KMS-11 (cell line): ENCODE measurements at regions not wholly inside any gene's neighbourhood (a gene's known extent, or its start where the extent isn't known, plus 50 kb on each side); places are given as distances from the start of the nearest gene placed in this dataset.
"Not testable (repeated sequence)": the region's sequence is repeated elsewhere in the genome, so short reads cannot be mapped to it uniquely, and the experiment has no call there.

Source experiments
- H2AFZ ChIP-seq: fragments of 200-600 bp; sonication (generic); 2 replicates; pipeline ENCODE4 v1.6.1; 2016; ENCODE audit warnings: antibody characterized with exemption, mixed run types, low read depth
- H3K27ac ChIP-seq: fragments of 200-600 bp; sonication (generic); 2 replicates; pipeline ENCODE4 v1.6.1; 2016; ENCODE audit warnings: mild to moderate bottlenecking, mixed run types
- H3K27me3 ChIP-seq: fragments of 200-600 bp; sonication (generic); 2 replicates; pipeline ENCODE4 v1.6.1; 2017; ENCODE audit warnings: mild to moderate bottlenecking, low read depth, mixed run types, moderate library complexity; ENCODE audit not compliant: insufficient read depth
- H3K36me3 ChIP-seq: fragments of 200-600 bp; sonication (generic); 2 replicates; pipeline ENCODE4 v1.6.1; 2017; ENCODE audit warnings: mild to moderate bottlenecking, mixed run types; ENCODE audit not compliant: insufficient read depth
- H3K4me1 ChIP-seq: fragments of 200-600 bp; sonication (generic); 2 replicates; pipeline ENCODE4 v1.6.1; 2016; ENCODE audit warnings: mild to moderate bottlenecking, low read depth, mixed run types; ENCODE audit not compliant: poor library complexity, severe bottlenecking
- H3K4me2 ChIP-seq: fragments of 200-600 bp; sonication (generic); 2 replicates; pipeline ENCODE4 v1.7.0; 2016; ENCODE audit warnings: mild to moderate bottlenecking, mixed run types
- H3K4me3 ChIP-seq: fragments of 200-600 bp; sonication (generic); IDR thresholded peaks from 2 replicates; pipeline ENCODE4 v1.6.1; 2017; ENCODE audit warnings: low read depth, low read length, mixed read lengths; ENCODE audit not compliant: insufficient read depth
- H3K79me2 ChIP-seq: fragments of 200-600 bp; sonication (generic); 2 replicates; pipeline ENCODE4 v1.6.1; 2016; ENCODE audit warnings: low read depth, mixed run types; ENCODE audit not compliant: insufficient read depth
- H3K9ac ChIP-seq: fragments of 200-600 bp; sonication (generic); 2 replicates; pipeline ENCODE4 v1.6.1; 2016; ENCODE audit warnings: mild to moderate bottlenecking, mixed run types
- H4K20me1 ChIP-seq: fragments of 200-600 bp; sonication (generic); 2 replicates; pipeline ENCODE4 v1.6.1; 2016; ENCODE audit warnings: mild to moderate bottlenecking, mixed run types; ENCODE audit not compliant: insufficient read depth
- CTCF ChIP-seq: fragments of 200-600 bp; sonication (generic); conservative IDR thresholded peaks from 2 replicates; pipeline ENCODE4 v1.6.1; 2017; ENCODE audit warnings: low read depth, mild to moderate bottlenecking, antibody characterized with exemption, low read length, moderate library complexity, mixed read lengths

GRCh38 chr12:46985816-46986215 lies 93.6 kb upstream of the PCED1B start:
- H3K4me1 ChIP-seq: no peaks in the 10 kb centered on the region
- H3K36me3 ChIP-seq: no peaks in the 10 kb centered on the region
- H4K20me1 ChIP-seq: no peaks in the 10 kb centered on the region
- no peaks in the 10 kb centered on the region for H3K27me3 ChIP-seq
- TF ChIP-seq CTCF: no peak
- H3K9ac ChIP-seq: no peak overlapping the region
- H2AFZ ChIP-seq: no peak overlapping the region
- H3K79me2 ChIP-seq: no peaks in the 10 kb centered on the region
- H3K27ac ChIP-seq: no peak overlapping the region
- H3K4me3 ChIP-seq: no peak overlapping the region
- no peak overlapping the region for H3K4me2 ChIP-seq

- not testable (repeated sequence) for H3K4me1 ChIP-seq, H3K27me3 ChIP-seq, H4K20me1 ChIP-seq, H3K9ac ChIP-seq, H3K4me2 ChIP-seq, H2AFZ ChIP-seq, H3K36me3 ChIP-seq, H3K4me3 ChIP-seq, H3K79me2 ChIP-seq, H3K27ac ChIP-seq
Measured at GRCh38 chr12:46988122-46988521, 91.3 kb upstream of the PCED1B start.

GRCh38 chr12:46990211-46990610 lies 89.2 kb upstream of the PCED1B start:
- no peak overlapping the region for H2AFZ ChIP-seq
- no peak overlapping the region for H3K9ac ChIP-seq
- H3K27me3 ChIP-seq: no peaks in the 10 kb centered on the region
- H3K79me2 ChIP-seq: no peaks in the 10 kb centered on the region
- no peak overlapping the region for H3K4me2 ChIP-seq
- H3K27ac ChIP-seq: no peak overlapping the region
- no peak overlapping the region for H3K4me3 ChIP-seq
- H3K36me3 ChIP-seq: no peaks in the 10 kb centered on the region
- no peak for TF ChIP-seq CTCF
- H3K4me1 ChIP-seq: no peaks in the 10 kb centered on the region
- H4K20me1 ChIP-seq: no peaks in the 10 kb centered on the region

- not testable (repeated sequence) for H3K9ac ChIP-seq, H3K4me2 ChIP-seq, H3K36me3 ChIP-seq, H3K27me3 ChIP-seq, H3K4me1 ChIP-seq, H2AFZ ChIP-seq, H3K27ac ChIP-seq, H3K79me2 ChIP-seq, H3K4me3 ChIP-seq, H4K20me1 ChIP-seq
Measured at GRCh38 chr12:46992051-46992450, 87.4 kb upstream of the PCED1B start.

GRCh38 chr12:46998811-46999368 lies 80.5 kb upstream of the PCED1B start:
- Histone ChIP-seq H3K27ac (no peak overlapping the region), H3K9ac (no peak overlapping the region), H3K4me1 (no peaks in the 10 kb centered on the region), H3K4me2 (no peak overlapping the region), H3K79me2 (no peaks in the 10 kb centered on the region), H3K36me3 (no peaks in the 10 kb centered on the region), H3K27me3 (no peaks in the 10 kb centered on the region), H3K4me3 (no peak overlapping the region), H4K20me1 (no peaks in the 10 kb centered on the region), H2AFZ (no peak overlapping the region)
- no peak for TF ChIP-seq CTCF
